K562 (cell line): ENCODE measurements at regions not wholly inside any gene's neighbourhood (a gene's known extent, or its start where the extent isn't known, plus 50 kb on each side); places are given as distances from the start of the nearest gene placed in this dataset.

Experiments
- DIDO1 ChIP-seq: fragments of 450-650 bp; IDR thresholded peaks from 2 replicates; pipeline ENCODE4 v1.6.1; 2016; ENCODE audit warnings: low read depth, missing biosample characterization, missing genetic modification characterization
- E2F3 ChIP-seq: fragments of 250-450 bp; sonication (Bioruptor Pico); IDR thresholded peaks from 2 replicates; pipeline ENCODE4 v1.4.0; 2020; ENCODE audit warnings: mild to moderate bottlenecking
- EGR1 ChIP-seq: fragments of 450-650 bp; conservative IDR thresholded peaks from 2 replicates; pipeline ENCODE4 v1.6.1; 2017; ENCODE audit warnings: mild to moderate bottlenecking
- FOSL1 ChIP-seq: fragments of 200-800 bp; sonication (Bioruptor generic); conservative IDR thresholded peaks from 2 replicates; pipeline ENCODE4 v1.6.1; 2016; ENCODE audit warnings: missing genetic modification characterization, missing compliant biosample characterization
- HMG20A ChIP-seq: fragments of 450-650 bp; formaldehyde crosslinking; conservative IDR thresholded peaks from 2 replicates; pipeline ENCODE4 v1.4.0; 2020; ENCODE audit warnings: mild to moderate bottlenecking, mixed read lengths
- JUNB ChIP-seq: fragments of 450-650 bp; formaldehyde crosslinking; conservative IDR thresholded peaks from 2 replicates; pipeline ENCODE4 v1.4.0; 2020; ENCODE audit warnings: mild to moderate bottlenecking
- MEIS2 ChIP-seq: fragments of 450-650 bp; IDR thresholded peaks from 2 replicates; pipeline ENCODE4 v1.6.1; 2014; ENCODE audit warnings: mild to moderate bottlenecking; ENCODE audit not compliant: partially characterized antibody
- NFIC ChIP-seq: fragments of 450-650 bp; IDR thresholded peaks from 2 replicates; pipeline ENCODE4 v1.6.1; 2017; ENCODE audit warnings: mild to moderate bottlenecking, inconsistent platforms
- PCBP2 ChIP-seq: fragments of 200-400 bp; formaldehyde crosslinking; IDR thresholded peaks from 2 replicates; pipeline ENCODE4 v1.6.1; 2018; ENCODE audit warnings: low read length, low read depth, mild to moderate bottlenecking, moderate library complexity; ENCODE audit not compliant: poor library complexity, severe bottlenecking
- RFX1 ChIP-seq: fragments of 450-650 bp; IDR thresholded peaks from 2 replicates; pipeline ENCODE4 v1.6.1; 2016; ENCODE audit warnings: mild to moderate bottlenecking, moderate library complexity
- U2AF1 ChIP-seq: fragments of 200-400 bp; formaldehyde crosslinking; optimal IDR thresholded peaks from 2 replicates; pipeline ENCODE3; 2017; ENCODE audit warnings: mild to moderate bottlenecking, low read depth, low read length, moderate library complexity
- ZNF707 ChIP-seq: fragments of 250-450 bp; sonication (Bioruptor Pico); conservative IDR thresholded peaks from 2 replicates; pipeline ENCODE4 v1.8.0; 2022; ENCODE audit warnings: inconsistent platforms, mild to moderate bottlenecking, moderate library complexity
- TF ChIP-seq, protein P1 (sequence below), 2 experiments: IDR thresholded peaks in 1 of 2; conservative IDR thresholded peaks in 1 of 2; 2 replicates each; pipeline ENCODE4 v1.6.1; 2016; ENCODE audit warnings: low read depth in 2 of 2, mild to moderate bottlenecking in 1 of 2, missing compliant biosample characterization in 1 of 2, missing genetic modification characterization in 1 of 2, moderate library complexity in 1 of 2
- TF ChIP-seq, protein P2 (sequence below): fragments of 450-650 bp; IDR thresholded peaks from 2 replicates; pipeline ENCODE4 v1.6.1; 2016
- TF ChIP-seq, protein P3 (sequence below): fragments of 200-800 bp; sonication (Bioruptor generic); IDR thresholded peaks from 2 replicates; pipeline ENCODE4 v1.6.1; 2016; ENCODE audit warnings: missing genetic modification characterization, missing compliant biosample characterization
- TF ChIP-seq, protein P4 (sequence below): sonication (generic); formaldehyde crosslinking; IDR thresholded peaks from 2 replicates; pipeline ENCODE4 v1.9.0; 2022; ENCODE audit warnings: mild to moderate bottlenecking, missing genetic modification reagents

DNA sequence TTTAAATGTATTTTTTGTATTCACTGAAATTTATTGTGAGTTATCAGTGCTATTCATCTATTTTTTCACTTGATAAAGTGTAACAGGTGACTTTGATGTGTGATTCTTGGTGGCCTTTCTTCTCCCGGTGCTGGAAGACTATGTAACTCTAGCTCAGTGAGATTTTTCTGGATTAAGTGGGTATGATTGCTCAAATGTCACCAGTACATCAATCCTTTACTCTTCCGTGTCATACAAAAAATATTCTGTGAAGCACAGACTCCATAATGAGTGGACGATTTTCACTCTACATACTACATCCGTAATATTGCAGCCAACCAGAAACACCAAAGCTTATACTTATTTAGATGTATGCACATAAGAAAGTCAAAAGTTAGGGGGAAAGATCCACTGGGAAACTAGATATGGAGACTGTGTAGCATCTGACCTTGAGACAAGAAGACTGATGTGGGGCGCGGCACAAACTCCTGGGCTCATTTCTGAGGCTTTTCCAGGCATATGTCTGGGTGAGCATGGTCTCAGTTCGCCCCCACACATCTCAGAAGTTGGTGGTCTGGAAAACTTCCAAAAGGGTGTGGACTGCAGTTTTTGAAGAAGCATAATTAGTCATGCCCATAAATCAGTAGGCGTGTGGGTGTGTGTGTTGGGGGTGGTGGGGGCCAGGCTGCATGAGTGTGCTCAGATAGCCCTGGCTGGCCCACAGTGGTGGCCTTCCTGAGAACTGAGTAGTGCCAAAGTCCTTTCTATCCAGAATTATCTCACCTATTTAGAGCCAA, 53.9 kb upstream of the TENM3 start (continued):
- TF ChIP-seq, protein P1, sequence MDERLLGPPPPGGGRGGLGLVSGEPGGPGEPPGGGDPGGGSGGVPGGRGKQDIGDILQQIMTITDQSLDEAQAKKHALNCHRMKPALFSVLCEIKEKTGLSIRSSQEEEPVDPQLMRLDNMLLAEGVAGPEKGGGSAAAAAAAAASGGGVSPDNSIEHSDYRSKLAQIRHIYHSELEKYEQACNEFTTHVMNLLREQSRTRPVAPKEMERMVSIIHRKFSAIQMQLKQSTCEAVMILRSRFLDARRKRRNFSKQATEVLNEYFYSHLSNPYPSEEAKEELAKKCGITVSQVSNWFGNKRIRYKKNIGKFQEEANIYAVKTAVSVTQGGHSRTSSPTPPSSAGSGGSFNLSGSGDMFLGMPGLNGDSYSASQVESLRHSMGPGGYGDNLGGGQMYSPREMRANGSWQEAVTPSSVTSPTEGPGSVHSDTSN (CRISPR knock-in tag; IDR thresholded peaks at IDR 0.05; ENCODE audit: low read depth), result no peak
- TF ChIP-seq, protein P1 (tag; conservative IDR thresholded peaks at IDR 0.05; ENCODE audit: low read depth), result peak; percentile 77
- TF ChIP-seq RFX1 (no peak), E2F3 (CRISPR knock-in tag) (no peak), EGR1 (peak; percentile 98), ZNF707 (no peak), NFIC (peak; percentile 89), MEIS2 (peak; percentile 86), FOSL1 (peak; percentile 55), HMG20A (CRISPR knock-in tag) (no peak), U2AF1 (no peak), JUNB (no peak), PCBP2 (no peak), DIDO1 (tag) (no peak)
- TF ChIP-seq, protein P2, sequence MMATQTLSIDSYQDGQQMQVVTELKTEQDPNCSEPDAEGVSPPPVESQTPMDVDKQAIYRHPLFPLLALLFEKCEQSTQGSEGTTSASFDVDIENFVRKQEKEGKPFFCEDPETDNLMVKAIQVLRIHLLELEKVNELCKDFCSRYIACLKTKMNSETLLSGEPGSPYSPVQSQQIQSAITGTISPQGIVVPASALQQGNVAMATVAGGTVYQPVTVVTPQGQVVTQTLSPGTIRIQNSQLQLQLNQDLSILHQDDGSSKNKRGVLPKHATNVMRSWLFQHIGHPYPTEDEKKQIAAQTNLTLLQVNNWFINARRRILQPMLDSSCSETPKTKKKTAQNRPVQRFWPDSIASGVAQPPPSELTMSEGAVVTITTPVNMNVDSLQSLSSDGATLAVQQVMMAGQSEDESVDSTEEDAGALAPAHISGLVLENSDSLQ, result peak; percentile 72
- TF ChIP-seq, protein P3, sequence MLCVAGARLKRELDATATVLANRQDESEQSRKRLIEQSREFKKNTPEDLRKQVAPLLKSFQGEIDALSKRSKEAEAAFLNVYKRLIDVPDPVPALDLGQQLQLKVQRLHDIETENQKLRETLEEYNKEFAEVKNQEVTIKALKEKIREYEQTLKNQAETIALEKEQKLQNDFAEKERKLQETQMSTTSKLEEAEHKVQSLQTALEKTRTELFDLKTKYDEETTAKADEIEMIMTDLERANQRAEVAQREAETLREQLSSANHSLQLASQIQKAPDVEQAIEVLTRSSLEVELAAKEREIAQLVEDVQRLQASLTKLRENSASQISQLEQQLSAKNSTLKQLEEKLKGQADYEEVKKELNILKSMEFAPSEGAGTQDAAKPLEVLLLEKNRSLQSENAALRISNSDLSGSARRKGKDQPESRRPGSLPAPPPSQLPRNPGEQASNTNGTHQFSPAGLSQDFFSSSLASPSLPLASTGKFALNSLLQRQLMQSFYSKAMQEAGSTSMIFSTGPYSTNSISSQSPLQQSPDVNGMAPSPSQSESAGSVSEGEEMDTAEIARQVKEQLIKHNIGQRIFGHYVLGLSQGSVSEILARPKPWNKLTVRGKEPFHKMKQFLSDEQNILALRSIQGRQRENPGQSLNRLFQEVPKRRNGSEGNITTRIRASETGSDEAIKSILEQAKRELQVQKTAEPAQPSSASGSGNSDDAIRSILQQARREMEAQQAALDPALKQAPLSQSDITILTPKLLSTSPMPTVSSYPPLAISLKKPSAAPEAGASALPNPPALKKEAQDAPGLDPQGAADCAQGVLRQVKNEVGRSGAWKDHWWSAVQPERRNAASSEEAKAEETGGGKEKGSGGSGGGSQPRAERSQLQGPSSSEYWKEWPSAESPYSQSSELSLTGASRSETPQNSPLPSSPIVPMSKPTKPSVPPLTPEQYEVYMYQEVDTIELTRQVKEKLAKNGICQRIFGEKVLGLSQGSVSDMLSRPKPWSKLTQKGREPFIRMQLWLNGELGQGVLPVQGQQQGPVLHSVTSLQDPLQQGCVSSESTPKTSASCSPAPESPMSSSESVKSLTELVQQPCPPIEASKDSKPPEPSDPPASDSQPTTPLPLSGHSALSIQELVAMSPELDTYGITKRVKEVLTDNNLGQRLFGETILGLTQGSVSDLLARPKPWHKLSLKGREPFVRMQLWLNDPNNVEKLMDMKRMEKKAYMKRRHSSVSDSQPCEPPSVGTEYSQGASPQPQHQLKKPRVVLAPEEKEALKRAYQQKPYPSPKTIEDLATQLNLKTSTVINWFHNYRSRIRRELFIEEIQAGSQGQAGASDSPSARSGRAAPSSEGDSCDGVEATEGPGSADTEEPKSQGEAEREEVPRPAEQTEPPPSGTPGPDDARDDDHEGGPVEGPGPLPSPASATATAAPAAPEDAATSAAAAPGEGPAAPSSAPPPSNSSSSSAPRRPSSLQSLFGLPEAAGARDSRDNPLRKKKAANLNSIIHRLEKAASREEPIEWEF, result no peak
- TF ChIP-seq, protein P4, sequence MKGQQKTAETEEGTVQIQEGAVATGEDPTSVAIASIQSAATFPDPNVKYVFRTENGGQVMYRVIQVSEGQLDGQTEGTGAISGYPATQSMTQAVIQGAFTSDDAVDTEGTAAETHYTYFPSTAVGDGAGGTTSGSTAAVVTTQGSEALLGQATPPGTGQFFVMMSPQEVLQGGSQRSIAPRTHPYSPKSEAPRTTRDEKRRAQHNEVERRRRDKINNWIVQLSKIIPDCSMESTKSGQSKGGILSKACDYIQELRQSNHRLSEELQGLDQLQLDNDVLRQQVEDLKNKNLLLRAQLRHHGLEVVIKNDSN, result no peak
